BJ (cell line): ENCODE measurements at regions not wholly inside any gene's neighbourhood (a gene's known extent, or its start where the extent isn't known, plus 50 kb on each side); places are given as distances from the start of the nearest gene placed in this dataset.

ENCODE experiments used
- CTCF ChIA-PET: fragments of 350-600 bp; formaldehyde crosslinking; extraction: SDS; loops from one replicate; lab custom pipeline; 2021; ENCODE audit warnings: antibody characterized with exemption, inconsistent platforms; lab: Yijun Ruan, JAX
- POLR2A ChIA-PET: fragments of 300-600 bp; sonication (Branson Sonifier 250); formaldehyde crosslinking; extraction: SDS; loops from one replicate; lab custom pipeline; 2021; ENCODE audit warnings: antibody characterized with exemption; lab: Charles Lee
- DNase-seq: peaks from one replicate; pipeline ENCODE4 v3.0.0-alpha.2; 2011; ENCODE audit warnings: low read depth
- H3K27me3 ChIP-seq: 2 replicates; pipeline ENCODE4 v1.6.0; 2011; ENCODE audit warnings: low read length; ENCODE audit not compliant: control insufficient read depth, insufficient read depth
- H3K36me3 ChIP-seq: 2 replicates; pipeline ENCODE4 v1.5.1; 2011; ENCODE audit warnings: low read length; ENCODE audit not compliant: control insufficient read depth, insufficient read depth
- H3K4me3 ChIP-seq: 2 replicates; pipeline ENCODE4 v1.5.1; 2011; ENCODE audit warnings: low read depth, mild to moderate bottlenecking, control low read depth, low read length
- CTCF ChIP-seq: IDR thresholded peaks from 2 replicates; pipeline ENCODE4 v1.5.1; 2011; ENCODE audit warnings: low read depth, mild to moderate bottlenecking, control low read depth, inconsistent platforms, low read length, moderate library complexity; ENCODE audit not compliant: insufficient read depth

GRCh38 chr4:135605076-135605475, 1403.5 kb upstream of the PABPC4L start:
- no peak for TF ChIP-seq CTCF
- no peaks in the 10 kb centered on the region for H3K27me3 ChIP-seq
- no peaks in the 10 kb centered on the region for H3K36me3 ChIP-seq
- ChIA-PET CTCF (no interaction called here), POLR2A (no interaction called here)
- H3K4me3 ChIP-seq, result no peak overlapping the region
- no peak for DNase-seq

GRCh38 chr4:135604531-135604930, 1402.9 kb upstream of the PABPC4L start:
- TF ChIP-seq CTCF, result no peak
- Histone ChIP-seq H3K27me3 (no peaks in the 10 kb centered on the region), H3K36me3 (no peaks in the 10 kb centered on the region), H3K4me3 (no peak overlapping the region)
- CTCF ChIA-PET, result no interaction called here
- no peak for DNase-seq
- POLR2A ChIA-PET, result no interaction called here

- Histone ChIP-seq H3K4me3 (no peak overlapping the region), H3K36me3 (no peaks in the 10 kb centered on the region), H3K27me3 (no peaks in the 10 kb centered on the region)
- POLR2A ChIA-PET, result no interaction called here
- no peak for DNase-seq
- CTCF ChIA-PET, result no interaction called here
- no peak for TF ChIP-seq CTCF
Observed at GRCh38 chr4:135601351-135601750, 1399.8 kb upstream of the PABPC4L start.

- no peak for DNase-seq
- H3K27me3 ChIP-seq, result no peaks in the 10 kb centered on the region
- H3K4me3 ChIP-seq, result no peak overlapping the region
- ChIA-PET POLR2A (no interaction called here), CTCF (no interaction called here)
- H3K36me3 ChIP-seq, result no peaks in the 10 kb centered on the region
- no peak for TF ChIP-seq CTCF
Observed at GRCh38 chr4:135598151-135598550, 1396.6 kb upstream of the PABPC4L start.

- DNase-seq, result no peak
- no peak overlapping the region for H3K4me3 ChIP-seq
- no peaks in the 10 kb centered on the region for H3K27me3 ChIP-seq
- H3K36me3 ChIP-seq, result no peaks in the 10 kb centered on the region
- ChIA-PET CTCF (interaction anchor here (0.7 kb wide), 1 partner anchor 44 kb away, joined by 3 read pairs; no protein-coding TSS in a partner anchor), POLR2A (no interaction called here)
- TF ChIP-seq CTCF, result no peak
Observed at GRCh38 chr4:135594521-135594920, 1392.9 kb upstream of the PABPC4L start.
